GM18873 (cell line): ENCODE measurements at regions not wholly inside any gene's neighbourhood (a gene's known extent, or its start where the extent isn't known, plus 50 kb on each side); places are given as distances from the start of the nearest gene placed in this dataset.

ENCODE experiments used
- ATAC-seq: cut with Tn5 transposase; IDR thresholded peaks from one replicate; pipeline ENCODE4 v1.9.1; 2021; ENCODE audit warnings: mild to moderate bottlenecking, moderate library complexity, moderate number of reproducible peaks; ENCODE audit not compliant: unreplicated experiment, low FRiP score

- ATAC-seq = no peak
Measured at GRCh38 chr20:20939006-20939405, 167.2 kb downstream of the LINC00237 start.

- no peak for ATAC-seq
Measured at GRCh38 chr20:20938599-20938998, 167.6 kb downstream of the LINC00237 start.

- ATAC-seq = no peak
Measured at GRCh38 chr20:20938131-20938530, 168.0 kb downstream of the LINC00237 start.

- ATAC-seq = no peak
Measured at GRCh38 chr20:20933142-20933958, 172.8 kb downstream of the LINC00237 start.

GRCh38 chr20:20932156-20932555, 174.0 kb downstream of the LINC00237 start:
- ATAC-seq = no peak

GRCh38 chr20:20931632-20932031, 174.5 kb downstream of the LINC00237 start:
- ATAC-seq = no peak

GRCh38 chr20:20931024-20931423, 175.1 kb downstream of the LINC00237 start:
- no peak for ATAC-seq

- no peak for ATAC-seq
Measured at GRCh38 chr20:20930500-20930899, 175.7 kb downstream of the LINC00237 start.

- ATAC-seq = no peak
Measured at GRCh38 chr20:20929341-20929740, 176.8 kb downstream of the LINC00237 start.

- ATAC-seq = no peak
Measured at GRCh38 chr20:20926222-20926905, 179.8 kb downstream of the LINC00237 start.

- ATAC-seq = no peak
Measured at GRCh38 chr20:20920433-20920832, 185.7 kb downstream of the LINC00237 start.

GRCh38 chr20:20915844-20916243, 190.3 kb downstream of the LINC00237 start:
- ATAC-seq = no peak

- no peak for ATAC-seq
Measured at GRCh38 chr20:20904501-20904831, 192.0 kb upstream of the RALGAPA2 start.

GRCh38 chr20:20903773-20904500, 191.5 kb upstream of the RALGAPA2 start:
- ATAC-seq = no peak

GRCh38 chr20:20897922-20898321, 185.5 kb upstream of the RALGAPA2 start:
- no peak for ATAC-seq

GRCh38 chr20:20897145-20897544, 184.7 kb upstream of the RALGAPA2 start:
- ATAC-seq = no peak

- no peak for ATAC-seq
Measured at GRCh38 chr20:20896606-20897005, 184.2 kb upstream of the RALGAPA2 start.

GRCh38 chr20:20895537-20895936, 183.1 kb upstream of the RALGAPA2 start:
- no peak for ATAC-seq

GRCh38 chr20:20894753-20895152, 182.3 kb upstream of the RALGAPA2 start:
- ATAC-seq = no peak

GRCh38 chr20:20894280-20894679, 181.8 kb upstream of the RALGAPA2 start:
- ATAC-seq = no peak

- ATAC-seq = no peak
Measured at GRCh38 chr20:20892328-20892727, 179.9 kb upstream of the RALGAPA2 start.
